GM18873 (cell line): ENCODE measurements at regions not wholly inside any gene's neighbourhood (a gene's known extent, or its start where the extent isn't known, plus 50 kb on each side); places are given as distances from the start of the nearest gene placed in this dataset.
"Not testable (repeated sequence)": the region's sequence is repeated elsewhere in the genome, so short reads cannot be mapped to it uniquely, and the experiment has no call there.

Source experiments
- ATAC-seq: cut with Tn5 transposase; IDR thresholded peaks from one replicate; pipeline ENCODE4 v1.9.1; 2021; ENCODE audit warnings: mild to moderate bottlenecking, moderate library complexity, moderate number of reproducible peaks; ENCODE audit not compliant: unreplicated experiment, low FRiP score

DNA sequence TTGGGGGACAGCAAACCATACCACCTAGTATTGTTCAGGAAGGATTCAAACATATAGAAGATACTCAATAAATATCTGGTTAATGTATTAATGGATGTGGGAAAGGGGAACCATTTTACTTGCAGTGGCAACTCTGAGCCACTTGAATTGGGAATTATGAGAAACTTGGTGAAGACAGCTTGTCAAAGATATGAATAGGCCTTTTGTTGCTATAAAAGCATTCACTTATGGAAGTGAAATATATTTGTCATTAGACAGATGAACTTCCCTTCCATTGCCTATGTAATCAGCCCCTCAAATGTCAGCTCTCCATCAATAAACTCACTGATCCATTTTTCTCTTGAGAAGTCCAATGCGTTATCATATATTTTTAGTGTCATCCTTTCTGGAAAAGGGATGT is 56.1 kb downstream of the GPR85 start:
- ATAC-seq, result no peak

GRCh38 chr7:113026941-113027340 is 59.7 kb downstream of the GPR85 start:
- no peak for ATAC-seq

- not testable (repeated sequence) for ATAC-seq
These were observed 69.3 kb downstream of the GPR85 start for GRCh38 chr7:113017144-113017857.

GRCh38 chr7:113015034-113015645 is 71.5 kb downstream of the GPR85 start:
- no peak for ATAC-seq

DNA sequence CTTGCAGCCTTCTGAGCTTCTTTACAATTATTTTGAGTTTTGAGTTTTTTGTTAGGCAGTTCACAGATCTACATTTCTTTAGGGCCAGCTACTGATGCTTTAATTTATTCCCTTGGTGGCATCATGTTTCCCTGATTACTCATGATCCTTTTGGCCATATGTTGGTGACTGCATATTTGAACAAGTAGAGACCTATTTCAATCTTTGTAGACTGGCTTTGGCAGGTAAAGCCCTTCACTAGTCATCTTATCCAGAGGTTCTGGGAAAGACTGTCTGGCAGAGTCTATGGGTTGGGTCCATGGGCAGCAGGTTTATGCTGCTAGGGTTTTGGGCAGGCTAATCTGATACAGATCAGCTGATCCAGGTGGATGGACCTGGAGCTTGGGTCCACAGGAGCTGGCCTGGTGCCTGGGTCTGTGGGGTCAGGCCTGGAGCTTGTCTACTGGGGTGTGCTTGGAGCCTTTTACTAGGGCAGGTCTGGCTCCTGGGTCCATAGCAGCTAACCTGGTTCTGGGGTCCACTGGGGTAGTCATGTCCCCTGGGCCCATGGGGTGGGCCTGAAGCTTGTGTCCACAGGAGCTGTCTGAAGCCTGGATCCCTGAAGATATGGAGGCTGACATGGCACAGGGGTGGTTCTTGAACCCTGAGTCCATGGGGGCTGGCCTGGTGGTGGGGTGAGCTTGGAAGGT is 72.7 kb downstream of the GPR85 start:
- ATAC-seq, result no peak

DNA sequence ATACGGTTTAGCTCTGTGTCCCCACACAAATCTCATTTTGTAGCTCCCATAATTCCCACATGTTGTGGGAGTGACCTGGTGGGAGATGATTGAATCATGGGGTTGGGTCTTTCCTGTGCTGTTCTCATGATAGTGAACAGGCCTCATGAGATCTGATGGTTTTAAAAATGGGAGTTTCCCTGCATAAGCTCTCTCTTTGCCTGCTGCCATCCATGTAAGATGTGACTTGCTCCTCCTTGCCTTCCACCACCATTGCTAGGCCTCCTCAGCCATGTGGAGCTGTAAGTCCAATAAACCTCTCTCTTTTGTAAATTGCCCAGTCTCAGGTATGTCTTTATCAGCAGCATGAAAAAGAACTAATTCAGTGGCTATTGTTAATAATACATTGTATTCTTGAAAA is 73.8 kb downstream of the GPR85 start:
- ATAC-seq, result not testable (repeated sequence)

- no peak for ATAC-seq
These were observed 76.2 kb downstream of the GPR85 start for GRCh38 chr7:113010377-113010776.

GRCh38 chr7:113008755-113009154 is 77.9 kb downstream of the GPR85 start:
- ATAC-seq, result no peak

DNA sequence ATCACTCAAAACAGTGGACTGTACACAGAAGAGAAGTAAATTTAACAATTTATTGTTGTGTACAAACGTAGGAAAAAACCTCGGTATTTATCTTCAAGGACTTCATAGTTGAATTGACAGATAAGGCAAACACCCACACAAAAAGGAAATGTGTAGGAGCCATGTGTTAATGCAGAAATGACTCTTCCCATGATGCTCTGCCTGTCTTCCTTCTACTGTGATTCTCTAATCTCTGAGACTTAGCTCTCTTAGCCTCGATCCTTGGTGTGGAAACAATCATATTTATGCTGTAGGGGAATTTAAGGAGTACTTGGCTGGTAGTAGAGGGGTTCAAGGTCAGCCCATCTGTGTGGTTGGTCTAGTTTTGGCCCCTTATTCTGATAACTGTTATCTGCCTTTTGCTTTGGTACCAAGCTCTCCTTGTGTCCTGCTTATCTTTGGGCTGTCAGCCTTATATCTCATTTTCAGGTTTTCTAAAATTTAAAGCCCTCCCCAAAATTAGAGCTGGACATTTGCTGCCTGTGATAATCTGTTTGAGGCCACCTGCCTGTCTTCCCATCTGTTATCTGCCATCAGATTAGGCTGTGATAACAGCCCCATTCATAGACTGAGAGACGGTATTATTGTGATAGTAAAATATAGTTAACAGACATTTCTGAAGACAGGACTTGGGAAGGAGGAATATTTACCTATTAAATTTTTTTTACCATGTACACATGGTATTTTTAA is 81.7 kb downstream of the GPR85 start:
- no peak for ATAC-seq

DNA sequence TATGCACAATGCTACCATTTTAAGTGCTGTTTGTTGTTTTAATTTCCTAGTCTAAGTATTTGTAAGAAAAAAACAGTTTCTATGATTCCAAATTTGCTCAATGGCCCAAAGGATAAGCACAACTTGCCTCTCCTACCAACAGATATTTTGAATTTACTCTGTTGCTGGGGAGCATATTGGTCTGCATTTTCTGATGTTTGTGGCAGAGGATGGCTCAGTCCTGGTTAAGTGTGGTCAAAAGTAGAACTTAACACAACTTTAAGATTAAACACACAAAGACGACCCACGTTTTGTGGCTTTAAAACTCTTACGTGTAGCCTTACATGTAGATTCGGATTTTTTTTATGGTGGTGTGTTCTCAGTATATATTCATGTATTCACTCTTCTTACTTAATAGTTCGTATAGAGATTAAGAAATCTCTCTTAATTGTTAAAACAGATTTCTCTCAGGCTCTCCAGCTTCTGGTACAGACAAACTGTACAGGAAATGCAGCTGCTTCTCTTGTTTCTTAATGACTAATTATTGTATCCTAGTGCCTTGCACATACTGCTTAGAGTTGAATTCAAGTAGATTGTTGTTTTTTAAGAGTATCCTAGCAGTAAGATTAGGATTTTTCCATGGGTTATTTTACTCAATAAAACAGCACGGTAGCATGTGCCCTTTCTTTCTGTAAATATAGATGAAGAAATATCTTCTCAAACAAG is 86.2 kb downstream of the GPR85 start:
- no peak for ATAC-seq

- ATAC-seq, result no peak
These were observed 88.8 kb downstream of the GPR85 start for GRCh38 chr7:112997831-112998230.

- no peak for ATAC-seq
These were observed 90.2 kb downstream of the GPR85 start for GRCh38 chr7:112996331-112996871.

GRCh38 chr7:112995059-112995824 is 91.4 kb downstream of the GPR85 start:
- ATAC-seq, result no peak

- ATAC-seq, result no peak
These were observed 92.0 kb downstream of the GPR85 start for GRCh38 chr7:112994656-112995055.

DNA sequence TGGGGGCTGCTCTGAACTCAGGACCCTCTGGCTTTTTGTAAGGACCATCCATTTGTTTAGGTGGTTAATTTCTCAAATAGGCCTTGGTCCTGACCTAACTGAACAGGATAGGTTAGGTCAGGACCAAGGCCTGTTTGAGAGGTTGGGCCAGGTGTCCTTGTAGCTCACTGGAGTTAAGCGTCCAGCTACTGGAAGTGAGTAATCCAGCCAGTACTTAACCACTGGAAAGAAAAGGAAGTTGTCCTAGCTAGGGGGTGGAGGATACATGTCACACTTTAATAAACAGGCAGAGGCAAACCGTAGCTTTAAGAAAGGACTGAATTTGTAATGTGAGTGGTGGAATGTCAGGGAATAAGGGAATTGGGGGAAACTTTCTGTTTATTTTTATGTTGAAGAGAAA is 96.0 kb downstream of the GPR85 start:
- no peak for ATAC-seq

DNA sequence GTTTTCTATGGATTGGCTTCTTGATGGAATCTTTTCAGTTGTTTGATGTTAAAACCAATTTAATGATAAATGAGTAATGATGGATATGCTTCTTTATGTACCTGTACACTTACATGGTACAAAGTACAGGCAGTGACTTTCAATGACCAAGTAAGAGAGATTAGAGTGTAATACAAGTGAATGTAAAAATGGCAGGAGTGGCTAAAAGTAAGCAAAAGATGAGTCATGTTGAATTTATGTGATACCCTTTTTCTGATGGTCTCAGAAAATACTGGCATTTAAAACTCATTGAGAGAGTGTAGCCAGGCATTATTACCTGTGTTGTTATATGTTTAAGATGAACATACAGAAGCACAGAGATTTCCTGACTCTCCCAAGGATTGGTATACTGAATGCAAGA is 97.1 kb downstream of the GPR85 start:
- ATAC-seq, result no peak

GRCh38 chr7:112987171-112987570 is 99.5 kb downstream of the GPR85 start:
- no peak for ATAC-seq

DNA sequence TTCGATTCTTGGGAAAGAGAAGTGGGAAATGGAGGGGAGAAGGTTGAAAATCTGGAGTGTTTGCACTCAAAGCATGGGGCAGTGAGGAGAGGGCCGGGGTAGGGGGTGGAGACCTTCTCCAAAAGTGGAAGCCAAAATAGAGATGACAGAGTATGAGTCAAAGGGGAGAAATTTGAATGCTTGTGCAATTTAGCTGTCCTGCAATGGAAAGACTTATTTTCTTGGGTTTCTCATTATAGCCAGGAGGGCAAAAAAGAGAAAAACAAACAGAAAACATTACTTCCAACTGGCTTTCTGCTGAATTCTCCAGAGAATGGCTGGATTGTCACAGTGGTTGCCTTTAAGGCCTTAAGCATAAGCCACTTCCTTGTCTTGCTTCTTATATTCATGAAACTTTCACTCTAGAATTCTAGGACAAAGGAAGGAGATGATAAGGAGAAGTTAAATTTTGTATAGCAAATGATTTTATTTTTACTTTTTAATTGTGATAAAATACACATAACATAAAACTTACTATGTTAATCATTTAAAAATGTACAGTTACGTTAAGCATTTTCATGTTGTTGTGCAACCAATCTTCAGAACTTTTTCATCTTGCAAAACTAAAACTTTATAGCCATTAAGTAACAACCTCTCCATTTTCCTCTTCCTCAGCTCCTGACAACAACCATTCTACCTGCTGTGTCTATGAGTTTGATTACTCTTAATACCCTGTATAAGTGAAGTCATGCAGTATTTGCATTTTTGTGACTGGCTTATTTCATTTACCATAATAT is 100.2 kb downstream of the GPR85 start:
- no peak for ATAC-seq
